SK-N-SH (cell line): ENCODE measurements at regions not wholly inside any gene's neighbourhood (a gene's known extent, or its start where the extent isn't known, plus 50 kb on each side); places are given as distances from the start of the nearest gene placed in this dataset.

Source experiments
- CTCF ChIP-seq: fragments of 200-600 bp; sonication (generic); IDR thresholded peaks from 2 replicates; pipeline ENCODE4 v1.6.1; 2017; ENCODE audit warnings: antibody characterized with exemption, mild to moderate bottlenecking, moderate library complexity
- EP300 ChIP-seq, 2 experiments: IDR thresholded peaks; 2 replicates each; pipeline versions ENCODE4 v1.4.0 to v1.6.1; 2012; ENCODE audit warnings: borderline replicate concordance in 1 of 2, low read depth in 1 of 2, low read length in 1 of 2
- EZH2phosphoT487 ChIP-seq: fragments of 200-600 bp; sonication (generic); IDR thresholded peaks from 2 replicates; pipeline ENCODE4 v1.6.1; 2017; ENCODE audit warnings: low read depth, mixed run types, mild to moderate bottlenecking, antibody characterized with exemption, moderate library complexity, borderline replicate concordance
- FOSL2 ChIP-seq: IDR thresholded peaks from 2 replicates; pipeline ENCODE4 v1.4.0; 2012; ENCODE audit warnings: low read depth, mild to moderate bottlenecking, moderate library complexity, borderline replicate concordance
- MAX ChIP-seq: IDR thresholded peaks from 2 replicates; pipeline ENCODE4 v1.4.0; 2012; ENCODE audit warnings: low read depth
- MXI1 ChIP-seq: IDR thresholded peaks from 2 replicates; pipeline ENCODE4 v1.6.1; 2012; ENCODE audit warnings: mild to moderate bottlenecking, low read depth, low read length, improper control_type of control experiment
- RFX5 ChIP-seq: IDR thresholded peaks from 2 replicates; pipeline ENCODE4 v1.6.1; 2012; ENCODE audit warnings: mild to moderate bottlenecking, improper control_type of control experiment, low read length
- SMC3 ChIP-seq: IDR thresholded peaks from 2 replicates; pipeline ENCODE4 v1.6.1; 2012; ENCODE audit warnings: low read depth, low read length, improper control_type of control experiment
- TAF1 ChIP-seq: IDR thresholded peaks from 2 replicates; pipeline ENCODE4 v1.6.1; 2012; ENCODE audit warnings: low read depth, mild to moderate bottlenecking, low read length, moderate library complexity, borderline replicate concordance
- TEAD4 ChIP-seq: IDR thresholded peaks from 2 replicates; pipeline ENCODE4 v1.4.0; 2012; ENCODE audit warnings: mild to moderate bottlenecking, borderline replicate concordance; ENCODE audit not compliant: insufficient read depth

- TF ChIP-seq MXI1 (peak; percentile 28; the same call in 1 of the 2 replicates), MAX (peak; percentile 94), RFX5 (no peak), FOSL2 (no peak), EZH2phosphoT487 (no peak), TEAD4 (no peak), SMC3 (peak; percentile 99), CTCF (peak; percentile 100), TAF1 (no peak), EP300 (IDR thresholded peaks at IDR 0.05; ENCODE audit: borderline replicate concordance in 1 of 2, low read depth in 1 of 2, low read length in 1 of 2) (no peak)
These were observed 179.0 kb downstream of the ADSS2 start for GRCh38 chr1:244272471-244273261.
